Activated CD8-positive, alpha-beta memory T cell treated with anti-CD3 and anti-CD28 coated beads, Interleukin-2, amount 50 U/mL, for 24 hours (primary cell): ENCODE measurements at regions not wholly inside any gene's neighbourhood (a gene's known extent, or its start where the extent isn't known, plus 50 kb on each side); places are given as distances from the start of the nearest gene placed in this dataset.
"Not testable (repeated sequence)": the region's sequence is repeated elsewhere in the genome, so short reads cannot be mapped to it uniquely, and the experiment has no call there.

ENCODE experiments used
- DNase-seq: peaks from one replicate; pipeline ENCODE4 v3.0.0-alpha.2; 2020; ENCODE audit errors: extremely low read depth

DNA sequence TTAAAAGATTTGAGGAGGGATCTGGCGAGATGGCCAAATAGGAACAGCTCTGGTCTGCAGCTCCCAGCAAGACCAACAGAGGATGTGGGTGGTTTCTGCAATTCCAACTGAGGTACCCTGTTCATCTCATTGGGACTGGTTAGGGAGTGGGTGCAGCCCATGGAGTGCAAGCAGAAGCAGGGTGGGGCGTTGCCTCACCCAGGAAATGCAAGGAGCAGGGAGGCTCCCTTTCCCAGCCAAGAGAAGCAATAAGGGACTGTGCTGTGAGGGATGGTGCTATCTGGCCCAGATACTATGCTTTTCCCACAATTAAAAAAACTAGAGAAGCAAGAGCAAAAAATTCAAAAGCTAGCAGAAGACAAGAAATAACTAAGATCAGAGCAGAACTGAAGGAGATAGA lies 318.4 kb downstream of the PPP1R3A start:
- DNase-seq = not testable (repeated sequence)

DNA sequence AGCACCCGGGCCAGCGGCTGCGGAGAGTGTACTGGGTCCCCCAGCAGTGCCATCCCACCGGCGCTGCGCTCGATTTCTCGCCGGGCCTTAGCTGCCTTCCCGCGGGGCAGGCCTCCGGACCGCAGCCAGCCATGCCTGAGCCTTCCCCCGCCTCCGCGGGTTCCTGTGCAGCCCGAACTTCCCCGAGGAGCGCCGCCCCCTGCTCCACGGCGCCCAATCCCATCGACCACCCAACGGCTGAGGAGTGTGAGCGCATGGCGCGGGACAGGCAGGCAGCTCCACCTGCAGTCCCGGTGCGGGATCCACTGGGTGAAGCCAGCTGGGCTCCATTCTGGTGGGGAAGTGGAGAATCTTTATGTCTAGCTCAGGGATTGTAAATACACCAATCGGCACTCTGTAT lies 325.4 kb downstream of the PPP1R3A start:
- DNase-seq = not testable (repeated sequence)

DNA sequence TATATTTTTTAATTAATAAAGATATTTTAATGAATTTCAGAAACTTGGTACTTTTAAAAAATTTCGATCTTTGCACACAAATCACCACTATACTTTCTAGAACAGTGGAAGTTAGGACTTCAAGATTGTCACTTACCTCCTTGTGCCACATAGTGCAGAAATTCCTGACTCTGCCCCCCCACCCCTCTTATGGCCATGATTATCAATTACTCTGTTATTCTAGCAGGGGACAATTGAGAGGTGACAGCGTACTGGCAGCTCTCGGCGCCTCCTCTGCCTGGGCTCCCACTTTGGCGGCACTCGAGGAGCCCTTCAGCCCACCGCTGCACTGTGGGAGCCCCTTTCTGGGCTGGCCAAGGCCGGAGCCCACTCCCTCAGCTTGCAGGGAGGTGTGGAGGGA lies 325.9 kb downstream of the PPP1R3A start:
- not testable (repeated sequence) for DNase-seq

DNA sequence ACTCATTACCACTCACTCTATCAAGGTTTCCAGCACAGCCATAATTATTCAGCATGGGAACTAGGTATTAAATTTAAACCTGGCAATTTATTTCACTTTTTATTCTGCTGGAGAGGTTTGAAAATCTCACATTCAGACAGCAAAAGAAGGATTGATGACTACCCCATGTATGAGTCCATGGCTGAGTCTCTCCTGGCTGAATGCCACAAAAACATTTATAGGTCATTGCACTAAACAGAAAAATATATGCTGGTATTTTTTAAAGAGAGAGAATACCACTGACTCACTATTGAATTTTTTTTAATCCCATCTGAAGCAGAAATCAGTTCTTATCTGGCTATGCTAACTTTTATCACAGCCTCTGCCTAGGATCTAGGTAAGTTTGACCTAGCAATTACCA lies 336.3 kb downstream of the PPP1R3A start:
- DNase-seq = no peak

DNA sequence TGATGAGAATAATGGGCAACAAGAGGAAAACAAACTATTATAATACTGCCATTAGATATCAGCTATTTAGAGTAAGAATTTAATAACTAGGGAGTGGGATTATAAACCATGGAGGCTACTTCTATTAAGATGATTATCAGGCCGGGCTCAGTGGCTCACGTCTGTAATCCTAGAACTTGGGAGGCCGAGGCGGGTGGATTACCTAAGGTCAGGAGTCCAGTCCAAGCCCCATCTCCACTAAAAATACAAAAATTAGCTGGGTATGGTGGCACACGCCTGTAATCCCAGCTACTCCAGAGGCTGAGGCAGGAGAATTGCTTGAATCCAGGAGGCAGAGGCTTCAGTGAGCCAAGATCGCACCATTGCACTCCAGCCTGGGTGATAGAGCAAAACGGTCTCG lies 355.6 kb downstream of the PPP1R3A start:
- not testable (repeated sequence) for DNase-seq

DNA sequence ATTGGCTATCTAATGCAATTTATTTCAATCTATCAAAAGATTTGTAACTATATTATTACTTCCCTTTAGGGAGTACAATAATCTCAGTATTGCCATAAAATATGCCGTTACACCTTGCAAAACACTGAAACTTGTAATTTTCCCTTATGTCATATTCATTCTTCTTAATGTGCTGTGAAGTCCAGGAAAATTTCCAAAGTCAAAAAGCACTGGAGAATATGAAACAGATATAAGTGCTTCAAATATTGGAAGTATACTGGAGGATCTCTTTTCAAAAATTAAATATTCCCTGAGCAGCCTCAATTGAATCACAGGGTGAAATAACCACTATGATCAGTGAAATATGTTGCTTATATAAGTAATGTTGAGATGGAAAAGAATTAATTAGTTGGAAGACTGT lies 356.0 kb downstream of the PPP1R3A start:
- no peak for DNase-seq

DNA sequence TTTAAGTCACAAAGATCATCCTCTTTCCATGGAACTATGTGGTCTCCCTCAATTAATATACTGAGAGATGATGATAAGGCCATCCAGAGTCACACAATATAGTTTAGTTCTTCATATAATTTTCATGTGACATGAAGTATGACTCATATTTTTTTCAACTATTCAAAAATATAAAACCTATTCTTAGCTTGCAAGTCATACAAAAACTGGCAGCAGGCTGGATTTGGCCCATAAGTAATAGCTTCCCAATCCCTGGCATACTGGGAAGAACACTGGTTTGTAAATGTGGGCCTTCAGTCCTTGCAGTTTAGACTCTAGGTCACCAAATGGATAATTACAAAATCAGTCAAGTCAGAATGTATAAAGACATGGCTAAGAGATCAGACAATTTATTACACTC lies 356.6 kb downstream of the PPP1R3A start:
- DNase-seq = no peak

DNA sequence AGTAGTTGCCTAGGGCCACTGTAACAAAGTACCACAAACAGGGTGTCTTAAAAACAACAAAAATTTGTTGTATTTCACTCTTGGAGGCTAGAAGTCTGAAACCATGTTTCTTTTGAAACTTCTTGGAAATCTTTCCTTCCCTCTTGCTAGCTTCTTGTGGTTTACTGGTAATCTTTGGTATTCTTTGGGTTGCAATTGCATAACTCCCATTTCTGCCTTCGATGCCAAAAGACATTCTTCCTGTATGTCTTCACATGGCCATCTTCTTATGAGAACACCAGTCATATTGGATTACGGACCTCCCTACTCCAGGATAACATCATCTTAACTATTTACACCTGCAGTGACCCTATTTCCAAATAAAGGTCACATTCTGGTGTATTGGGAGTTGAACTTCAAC lies 357.4 kb downstream of the PPP1R3A start:
- no peak for DNase-seq

DNA sequence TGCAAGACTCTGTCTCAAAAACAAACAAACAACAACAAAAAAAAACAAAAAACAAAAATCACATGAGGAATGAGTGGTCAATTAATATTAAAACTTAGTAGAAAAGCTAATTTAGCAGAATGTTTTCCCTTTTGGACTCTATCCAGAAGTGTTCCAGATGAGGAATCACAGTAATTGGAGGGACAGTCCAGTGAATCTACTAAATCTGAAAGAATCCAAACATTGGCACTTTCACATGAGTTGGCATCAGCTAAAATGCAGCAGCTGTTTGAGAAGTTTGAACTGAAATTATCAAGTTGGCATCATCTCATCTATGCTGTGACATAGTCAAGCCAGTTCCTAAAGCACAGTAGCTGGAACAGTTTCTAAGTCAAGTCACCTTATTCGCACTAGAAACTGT lies 367.8 kb downstream of the PPP1R3A start:
- no peak for DNase-seq

DNA sequence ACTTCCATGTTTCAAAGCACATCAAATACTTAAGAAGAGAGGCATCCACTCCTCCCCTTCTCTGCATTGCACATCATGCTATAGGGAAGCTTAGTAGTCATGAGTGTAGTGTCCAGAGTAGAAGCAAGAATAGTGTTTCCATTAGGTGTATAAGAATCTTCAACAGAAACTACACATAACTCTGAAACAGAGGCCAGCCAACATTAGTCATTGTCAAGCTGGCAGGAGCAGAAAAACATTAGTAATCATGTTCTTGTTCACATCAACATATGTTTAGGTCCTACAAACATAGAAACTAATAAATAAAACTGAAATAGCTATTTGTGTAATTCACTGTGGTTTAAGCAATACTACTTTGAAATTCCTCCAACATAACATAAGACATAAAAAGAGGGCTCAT lies 370.2 kb downstream of the PPP1R3A start:
- DNase-seq = no peak

DNA sequence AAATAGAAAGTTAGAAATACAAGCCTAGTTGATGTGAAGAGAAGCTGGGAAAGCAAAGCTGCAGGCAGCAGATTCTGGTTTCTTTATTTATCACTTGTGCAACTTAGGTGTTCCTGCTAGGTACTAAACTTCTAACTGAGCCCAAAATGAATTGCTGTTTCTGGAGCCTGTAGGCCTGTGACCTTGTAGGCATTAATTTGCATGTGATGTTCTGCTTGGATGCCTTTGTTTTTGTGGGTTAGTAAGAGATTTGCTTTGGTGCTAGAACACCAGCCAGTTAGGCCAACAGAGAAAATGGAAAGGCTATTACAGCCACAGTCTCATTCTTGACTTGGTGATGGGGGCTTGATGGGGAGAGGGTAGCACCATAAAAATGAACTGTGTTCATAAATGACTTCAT lies 370.7 kb downstream of the PPP1R3A start:
- no peak for DNase-seq

DNA sequence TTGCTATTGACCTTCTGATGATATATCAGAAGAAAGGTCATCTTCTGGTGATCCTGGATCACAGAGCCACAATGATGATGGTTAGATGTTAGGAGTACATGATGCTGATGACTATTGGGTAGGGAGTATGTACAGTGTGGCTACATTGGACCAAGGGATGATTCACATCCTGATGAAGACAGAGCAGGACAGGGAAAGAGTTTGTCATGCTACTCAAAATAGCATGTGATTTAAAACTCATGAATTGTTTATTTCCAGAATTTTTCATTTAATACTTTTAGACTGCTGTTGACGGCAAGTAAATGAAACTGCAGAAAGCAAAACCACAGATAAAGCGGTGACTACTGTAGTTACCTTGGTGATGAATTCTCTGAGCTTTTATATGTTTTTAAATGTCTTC lies 397.3 kb downstream of the PPP1R3A start:
- DNase-seq = no peak

DNA sequence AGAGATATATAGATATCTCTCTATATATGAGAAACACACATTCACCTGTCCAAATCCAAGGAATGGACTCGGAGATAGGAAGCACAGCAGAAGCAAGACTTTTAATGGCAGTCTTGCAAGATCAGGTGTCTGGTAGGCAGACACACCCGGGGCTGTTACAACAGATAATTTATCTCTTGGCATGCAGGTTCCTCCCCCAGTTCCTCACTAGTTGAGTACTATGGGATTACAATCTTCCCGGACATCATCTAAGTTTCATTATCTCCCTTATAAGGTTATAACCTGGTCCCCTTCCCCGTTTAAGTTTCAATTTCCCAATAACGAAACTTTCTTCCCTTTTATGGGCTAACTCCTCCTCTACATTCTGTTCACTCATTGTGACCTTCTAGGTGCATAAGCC lies 399.3 kb downstream of the PPP1R3A start:
- no peak for DNase-seq

DNA sequence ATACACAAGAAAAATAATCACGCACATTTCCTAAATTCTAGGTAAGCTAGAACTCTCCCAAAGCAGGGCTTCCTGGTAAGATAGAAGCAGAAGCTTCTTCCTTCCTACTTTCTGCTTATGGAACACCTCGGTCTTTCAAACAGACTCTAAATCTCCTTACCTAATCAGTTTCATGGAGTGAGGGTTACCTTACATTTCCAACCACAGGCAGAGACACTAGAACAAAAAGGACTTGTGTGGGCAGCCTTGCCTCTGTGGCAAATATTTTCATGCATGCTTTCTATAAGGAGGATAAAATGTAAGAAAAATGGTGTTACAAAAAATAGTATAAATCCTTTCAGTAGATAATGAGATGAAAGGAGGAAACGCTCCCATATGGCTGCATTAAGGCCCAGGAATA lies 386.3 kb upstream of the SMIM30 start:
- no peak for DNase-seq

DNA sequence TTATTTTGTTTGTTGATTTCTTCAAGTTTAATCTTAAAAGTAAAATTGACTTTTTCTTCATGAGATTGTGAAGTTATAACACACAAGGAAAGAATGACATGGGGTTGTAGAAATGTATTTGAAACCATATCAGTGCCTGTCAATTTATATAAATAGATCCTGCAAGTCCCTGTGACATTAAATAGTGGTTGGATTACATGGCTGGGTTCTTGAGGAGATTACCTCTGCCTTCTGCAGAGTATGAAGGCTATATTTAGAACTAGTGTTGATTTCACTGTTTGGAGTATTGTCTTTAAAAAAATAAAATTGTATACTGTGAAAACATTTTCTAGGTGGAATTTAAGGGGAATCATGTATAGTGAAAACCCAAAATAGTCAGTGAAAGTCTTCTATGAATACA lies 385.8 kb upstream of the SMIM30 start:
- DNase-seq = no peak

DNA sequence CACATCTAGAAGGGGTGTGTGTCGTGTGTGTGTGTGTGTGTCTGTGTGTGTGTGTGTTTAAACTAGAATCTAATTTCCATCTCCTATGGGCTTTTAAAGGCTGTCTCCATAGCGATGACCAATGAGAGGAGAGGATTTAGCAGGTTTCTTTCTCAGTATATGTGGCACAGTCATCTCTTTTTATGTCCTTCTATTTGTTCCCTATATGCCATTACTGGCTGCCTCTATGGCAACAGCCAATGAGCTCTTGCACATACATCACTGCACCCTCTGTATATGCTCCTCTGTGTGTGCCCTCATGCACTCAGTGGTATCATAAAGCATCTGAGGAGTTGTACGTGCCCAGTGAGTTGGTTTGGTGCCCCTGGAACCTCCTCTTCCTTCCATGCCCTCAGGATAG lies 378.2 kb upstream of the SMIM30 start:
- DNase-seq = not testable (repeated sequence)

DNA sequence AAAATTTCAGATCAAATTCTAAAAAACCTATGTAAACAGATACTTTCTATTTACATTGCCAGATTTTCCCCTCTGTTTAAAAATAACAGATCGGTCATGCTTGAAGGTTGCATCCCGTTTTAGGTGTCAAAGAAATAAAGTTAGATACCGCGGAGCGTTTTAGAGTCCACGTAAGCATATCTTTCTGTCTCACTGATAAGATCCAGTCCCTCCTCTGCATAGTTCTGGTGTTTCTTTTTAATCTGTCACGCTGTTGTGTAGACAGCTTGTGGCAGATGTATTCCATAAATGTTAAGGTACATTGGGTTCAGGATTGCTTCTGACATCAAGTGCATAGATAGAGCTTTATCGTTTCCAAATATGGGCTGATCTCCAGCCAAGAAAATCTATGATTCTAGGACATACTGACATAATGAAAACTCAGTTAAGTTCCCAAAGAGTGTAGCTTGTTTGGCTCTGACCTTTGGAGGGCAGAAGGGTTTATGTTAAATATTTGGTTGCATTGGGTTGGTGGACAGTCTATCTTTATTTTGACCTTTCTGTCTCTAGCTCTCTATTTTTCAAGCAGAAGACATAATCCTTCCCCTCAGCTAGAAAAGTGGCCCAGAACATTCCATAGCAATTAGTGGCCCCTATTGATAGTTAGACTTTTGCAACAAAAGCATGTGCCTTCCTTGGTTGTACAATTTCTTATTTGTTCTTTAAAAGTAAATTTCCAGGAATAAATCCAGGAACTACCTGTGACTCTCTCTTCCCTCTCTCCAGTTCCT lies 376.6 kb upstream of the SMIM30 start:
- not testable (repeated sequence) for DNase-seq

DNA sequence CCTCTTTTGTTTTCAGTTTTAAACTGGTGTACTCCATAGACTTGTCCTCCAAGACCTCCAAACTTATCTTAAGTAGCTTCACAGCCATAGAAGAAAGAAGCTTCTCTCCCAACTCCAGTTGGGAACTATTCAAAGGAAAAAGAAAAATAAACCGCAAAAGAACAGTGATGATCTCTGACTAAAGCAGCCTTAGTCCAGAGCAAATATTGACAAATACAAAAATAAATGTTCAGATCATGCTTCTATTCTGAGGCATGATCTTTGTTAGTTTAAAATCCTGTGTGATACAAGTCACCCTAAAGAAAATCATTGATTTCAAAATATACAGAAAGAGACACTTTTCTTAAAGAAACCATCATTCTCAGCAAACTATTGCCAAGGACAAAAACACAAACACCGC lies 373.0 kb upstream of the SMIM30 start:
- DNase-seq = no peak

DNA sequence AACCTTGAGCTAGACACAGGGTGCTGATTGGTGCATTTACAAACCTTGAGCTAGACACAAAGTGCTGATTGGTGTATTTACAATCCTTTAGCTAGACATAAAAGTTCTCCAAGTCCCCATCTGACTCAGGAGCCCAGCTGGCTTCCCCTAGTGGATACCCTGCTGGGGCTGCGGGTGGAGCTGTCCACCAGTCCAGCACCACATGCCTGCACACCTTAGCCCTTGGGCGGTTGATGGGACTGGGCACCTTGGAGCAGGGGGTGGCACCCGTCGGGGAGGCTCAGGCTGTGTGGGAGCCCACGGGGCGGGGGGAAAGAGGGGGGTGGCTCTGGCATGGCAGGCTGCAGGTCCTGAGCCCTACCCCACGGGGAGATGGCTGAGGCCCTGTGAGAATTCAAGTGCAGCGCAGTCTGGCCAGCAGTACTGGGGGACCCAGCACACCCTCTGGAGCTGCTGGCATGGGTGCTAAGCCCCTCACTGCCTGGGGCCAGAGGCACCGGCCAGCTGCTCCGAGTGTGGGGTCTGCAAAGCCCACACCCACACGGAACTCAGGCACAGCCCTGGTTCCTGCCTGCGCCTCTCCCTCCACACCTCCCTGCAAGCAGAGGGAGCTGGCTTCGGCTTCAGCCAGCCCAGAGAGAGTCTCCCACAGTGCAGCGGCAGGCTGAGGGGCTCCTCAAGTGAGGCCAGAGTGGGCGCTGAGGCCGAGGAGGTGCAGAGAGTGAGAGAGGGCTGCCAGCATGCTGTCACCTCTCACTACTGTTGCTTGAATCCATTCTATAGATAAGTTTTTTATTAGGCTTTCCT lies 369.8 kb upstream of the SMIM30 start:
- DNase-seq = no peak

DNA sequence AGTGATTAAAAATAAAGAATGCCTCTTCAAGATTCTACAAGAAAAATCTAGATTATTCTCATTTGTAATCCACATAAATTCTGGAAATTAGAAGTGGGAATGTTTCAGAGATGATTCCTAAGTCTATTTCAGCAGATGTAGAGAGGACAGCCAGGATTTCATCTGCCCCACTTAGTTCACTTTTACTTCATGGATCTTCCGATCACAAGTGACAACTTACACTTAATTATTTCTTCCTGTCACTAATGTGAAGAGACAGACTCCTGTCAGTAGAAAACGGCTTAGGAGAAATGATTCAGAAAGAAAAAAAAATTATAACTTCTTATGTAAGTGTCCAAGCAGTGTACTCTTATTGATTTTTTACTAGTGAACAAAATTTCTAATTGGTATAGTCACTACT lies 368.2 kb upstream of the SMIM30 start:
- no peak for DNase-seq

DNA sequence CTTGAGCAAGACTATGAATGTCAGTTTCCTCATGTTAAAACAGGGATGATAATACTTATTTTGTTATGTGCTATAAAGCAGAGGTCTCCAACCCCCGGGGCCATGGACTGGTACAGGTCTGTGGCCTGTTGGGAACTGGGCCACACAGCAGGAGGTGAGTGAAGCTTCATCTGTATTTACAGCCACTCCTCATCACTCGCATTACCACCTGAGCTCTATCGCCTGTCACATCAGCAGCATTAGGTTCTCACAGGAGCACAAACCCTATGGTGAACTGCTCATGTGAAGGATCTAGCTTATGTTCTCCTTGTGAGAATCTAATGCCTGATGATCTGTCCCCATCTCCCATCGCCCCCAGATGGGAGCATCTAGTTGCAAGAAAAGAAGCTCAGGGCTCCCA lies 365.3 kb upstream of the SMIM30 start:
- DNase-seq = no peak

DNA sequence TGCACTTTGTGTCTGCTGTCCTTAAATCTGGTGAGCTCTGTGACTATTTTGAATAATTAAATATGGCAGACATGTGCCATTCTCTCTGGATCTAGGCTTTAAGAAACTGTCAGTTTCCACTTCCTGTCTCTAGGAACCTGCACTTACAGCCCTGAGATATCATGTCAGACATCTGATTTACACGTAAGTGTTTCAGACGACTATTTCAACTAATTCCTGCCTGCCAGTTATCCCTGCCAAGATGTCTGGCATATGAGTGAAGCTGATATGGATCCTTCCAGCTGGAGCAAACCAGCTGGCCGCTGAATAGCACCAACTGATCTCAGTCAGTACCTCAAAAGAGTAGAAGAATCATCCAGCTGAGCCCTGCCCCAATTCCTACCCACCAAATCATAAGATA lies 362.2 kb upstream of the SMIM30 start:
- DNase-seq = no peak

DNA sequence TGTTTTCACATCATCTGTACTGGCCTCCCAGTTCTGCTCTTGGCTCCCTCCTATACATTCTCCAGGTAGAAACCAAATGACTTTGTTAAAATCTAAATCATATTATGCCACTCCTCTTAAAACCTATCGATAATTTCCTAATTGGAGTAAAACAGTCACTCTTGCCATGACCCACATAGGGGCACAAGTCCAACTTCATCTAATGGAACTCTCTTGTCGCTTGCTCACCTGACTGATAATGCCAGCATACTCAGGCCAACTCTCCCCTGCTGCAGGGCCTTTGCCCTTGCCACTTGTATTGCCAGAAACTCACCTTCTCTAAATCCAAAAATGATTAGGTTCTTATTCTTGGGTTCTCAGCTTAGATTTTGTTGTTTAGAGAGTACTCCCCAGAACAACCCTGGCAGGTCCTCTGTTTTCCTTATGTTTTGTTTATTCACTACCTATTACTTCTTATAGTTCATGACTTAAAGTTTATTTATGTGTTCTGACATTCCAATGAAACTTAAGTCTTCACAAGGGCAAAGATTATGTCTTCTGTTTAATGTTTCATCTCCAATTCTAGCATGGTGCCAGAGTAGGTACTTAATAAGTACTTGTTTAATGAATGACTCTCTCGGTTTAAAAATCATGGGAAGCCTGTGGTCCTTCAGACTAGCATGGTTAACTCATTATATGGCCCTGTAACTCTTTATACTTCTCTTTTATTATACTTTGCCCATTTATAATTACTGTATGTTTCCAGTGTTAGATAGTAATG lies 345.9 kb upstream of the SMIM30 start:
- no peak for DNase-seq
